HG02884 (cell line): ENCODE measurements at regions not wholly inside any gene's neighbourhood (a gene's known extent, or its start where the extent isn't known, plus 50 kb on each side); places are given as distances from the start of the nearest gene placed in this dataset.

Source experiments
- ATAC-seq: cut with Tn5 transposase; IDR thresholded peaks from one replicate; pipeline ENCODE4 v1.9.1; 2021; ENCODE audit warnings: mild to moderate bottlenecking, moderate library complexity; ENCODE audit not compliant: unreplicated experiment

DNA sequence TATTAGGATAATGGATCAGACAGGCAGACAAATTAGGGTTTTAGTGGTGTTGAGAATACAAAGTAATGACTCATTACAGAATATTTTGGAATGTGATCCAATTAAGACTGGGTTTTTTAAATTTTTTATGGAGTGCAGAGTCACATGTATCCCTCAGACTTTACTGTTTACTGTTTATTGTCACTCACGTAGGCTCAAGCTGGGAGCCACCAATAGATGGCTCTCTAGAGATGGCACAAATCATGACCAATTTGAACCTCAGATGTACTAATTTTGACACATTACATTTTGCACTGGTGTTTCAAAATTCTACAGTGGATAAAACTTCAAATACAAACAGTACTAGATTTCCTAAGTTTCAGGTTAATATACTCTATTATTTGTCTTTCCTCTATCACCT, 53.6 kb upstream of the ANO3 start:
- ATAC-seq, result no peak
